Pons (tissue), 1 donor: ENCODE measurements at regions not wholly inside any gene's neighbourhood (a gene's known extent, or its start where the extent isn't known, plus 50 kb on each side); places are given as distances from the start of the nearest gene placed in this dataset.

Source experiments
- DNase-seq: peaks from one replicate; pipeline ENCODE4 v3.0.0-alpha.2; 2016; ENCODE audit warnings: low spot score

- peak; percentile 95 for DNase-seq
Observed at GRCh38 chr11:86193297-86194095, 51.1 kb upstream of the EED start.

DNA sequence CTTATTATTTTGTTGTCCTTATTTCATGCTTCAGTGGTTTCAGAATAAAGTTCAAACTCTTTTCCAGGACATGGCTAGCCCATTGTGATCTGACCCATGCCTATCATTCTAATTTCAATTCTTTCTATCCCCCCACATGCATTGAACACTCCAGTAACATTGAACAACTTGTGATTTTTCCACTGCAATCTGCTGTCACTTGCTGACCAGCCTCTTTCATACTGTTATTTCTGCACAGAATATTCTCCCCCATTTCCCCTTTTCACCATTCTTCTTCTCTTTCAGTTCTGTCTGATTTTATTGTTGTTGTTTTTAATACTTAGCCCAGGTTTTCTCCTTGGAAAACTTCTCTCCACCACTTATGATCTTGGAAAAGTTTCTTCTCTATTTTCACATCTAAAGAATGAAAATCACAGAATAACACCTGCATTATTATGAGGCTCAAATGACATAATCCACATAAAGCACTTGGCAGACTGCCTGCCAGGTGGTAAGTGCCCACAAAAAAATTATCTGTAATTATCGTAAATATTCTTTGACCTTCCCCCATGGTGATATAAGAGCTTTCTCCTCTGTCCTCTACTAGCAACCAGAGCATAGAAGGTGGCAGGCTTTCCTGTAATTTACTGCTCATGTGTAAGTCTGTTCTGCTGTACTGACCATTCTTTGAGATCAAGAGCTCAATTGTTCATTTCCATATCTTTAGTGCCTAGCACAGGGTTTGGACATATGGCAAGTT lies 51.9 kb upstream of the EED start:
- no peak for DNase-seq

DNA sequence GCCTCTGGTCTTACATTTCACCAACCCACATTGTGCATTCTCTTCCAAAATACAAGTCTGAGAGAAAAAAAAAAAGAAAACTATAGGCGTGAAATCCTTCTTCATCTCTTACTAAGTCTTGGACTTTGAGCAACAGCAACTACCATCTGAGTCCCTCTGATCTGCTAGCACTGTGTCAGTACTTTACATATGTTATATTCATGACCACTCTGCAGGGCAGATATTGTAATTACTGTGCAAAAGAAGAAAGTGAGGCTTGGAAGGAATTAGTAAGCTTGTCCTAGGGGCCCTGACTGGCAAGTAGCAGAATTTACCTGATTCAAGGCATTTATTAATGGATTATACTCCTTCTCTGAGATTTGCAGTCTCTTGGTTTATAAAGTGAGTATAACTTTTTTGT lies 52.7 kb upstream of the EED start:
- DNase-seq: no peak

DNA sequence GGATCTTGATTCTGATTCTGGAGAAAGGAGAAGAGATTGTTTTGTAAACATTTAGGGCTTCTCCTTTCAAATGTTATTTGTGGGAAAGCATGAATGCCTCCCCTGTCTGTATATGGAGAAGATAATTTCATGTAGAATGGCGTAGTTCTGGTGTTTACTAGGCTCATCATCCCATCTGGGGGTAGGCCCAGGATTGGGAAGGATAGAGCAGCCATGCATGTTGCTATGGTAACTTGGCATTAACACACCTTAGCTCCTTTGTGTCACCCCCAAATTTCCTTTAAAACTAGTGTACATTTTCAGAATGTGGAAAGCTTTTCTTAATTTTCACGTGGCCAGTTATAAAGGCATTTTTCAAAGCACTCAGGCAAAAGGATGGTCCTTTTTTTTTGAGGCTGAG lies 57.5 kb upstream of the EED start:
- DNase-seq: no peak

DNA sequence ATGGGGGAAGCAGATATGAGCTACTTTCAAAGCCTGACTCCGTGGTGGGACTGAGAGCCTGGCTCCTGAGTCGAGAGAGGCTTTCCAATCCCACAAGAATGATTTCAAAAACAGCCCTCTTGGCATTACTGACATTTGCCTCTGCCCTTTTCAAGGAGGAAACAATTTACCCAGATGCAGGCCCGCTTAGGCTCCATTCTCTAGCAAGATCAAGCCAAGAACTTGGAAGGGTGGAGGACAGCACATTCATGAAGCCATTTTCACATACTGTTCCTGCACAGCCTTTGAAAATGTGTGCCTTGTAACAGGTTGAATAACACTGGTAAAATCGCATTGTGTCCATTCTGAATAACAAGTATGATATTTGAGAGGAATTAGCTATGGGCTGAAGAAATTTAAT lies 58.2 kb upstream of the EED start:
- DNase-seq: no peak

- DNase-seq: no peak
Observed at GRCh38 chr11:86185381-86185750, 59.2 kb upstream of the EED start.

DNA sequence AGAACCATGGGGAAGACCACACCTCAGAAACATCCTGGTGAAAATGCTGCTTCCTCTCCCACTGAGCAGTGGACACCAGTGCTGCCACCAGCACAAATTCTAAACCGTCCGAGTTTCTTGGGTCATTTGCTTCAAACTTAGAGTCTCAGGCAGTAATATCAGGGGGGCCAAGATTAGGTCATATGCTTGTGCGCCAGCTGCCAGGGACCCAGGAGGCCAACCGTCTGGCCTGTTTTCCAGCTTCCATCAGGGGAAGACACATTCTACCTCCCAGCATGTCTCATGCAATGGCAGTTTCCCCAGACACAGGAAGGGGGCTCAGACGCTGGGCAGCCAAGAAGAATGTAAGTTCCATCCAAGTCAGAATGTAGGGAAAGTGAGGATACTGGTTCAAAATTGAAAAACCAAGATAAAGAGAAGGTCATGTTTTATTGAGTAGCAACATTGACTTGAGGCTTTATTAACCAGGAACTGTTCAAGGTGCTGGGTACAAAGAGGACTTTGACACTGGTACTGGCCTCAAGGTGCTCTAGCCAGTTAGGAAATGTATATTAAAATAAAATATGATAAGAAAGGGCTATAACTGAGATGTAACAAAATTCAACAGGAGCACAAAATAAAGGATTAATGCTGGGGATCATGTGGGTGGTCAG lies 59.7 kb upstream of the EED start:
- no peak for DNase-seq

- DNase-seq: no peak
Observed at GRCh38 chr11:86183694-86184093, 60.9 kb upstream of the EED start.

GRCh38 chr11:86182976-86183584 lies 61.5 kb upstream of the EED start:
- DNase-seq: no peak

DNA sequence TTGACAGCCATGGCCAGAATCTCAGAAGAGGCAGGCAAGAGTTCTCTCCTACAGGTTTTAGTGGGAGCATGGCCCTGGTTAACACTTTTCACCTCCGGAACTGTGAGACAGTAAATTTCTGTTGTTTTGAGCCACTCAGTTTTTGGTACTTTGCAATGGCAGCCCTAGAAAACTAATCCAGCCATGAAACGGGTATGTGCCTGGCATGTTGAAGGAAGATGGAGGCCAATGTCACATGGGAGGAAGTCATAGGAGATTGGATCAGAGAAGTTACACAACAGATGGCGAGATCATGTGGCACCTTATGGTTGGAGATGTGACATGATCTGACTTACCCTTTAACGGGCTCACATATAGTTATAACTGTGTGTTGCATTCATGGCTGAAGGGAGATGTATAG lies 63.2 kb upstream of the EED start:
- no peak for DNase-seq

DNA sequence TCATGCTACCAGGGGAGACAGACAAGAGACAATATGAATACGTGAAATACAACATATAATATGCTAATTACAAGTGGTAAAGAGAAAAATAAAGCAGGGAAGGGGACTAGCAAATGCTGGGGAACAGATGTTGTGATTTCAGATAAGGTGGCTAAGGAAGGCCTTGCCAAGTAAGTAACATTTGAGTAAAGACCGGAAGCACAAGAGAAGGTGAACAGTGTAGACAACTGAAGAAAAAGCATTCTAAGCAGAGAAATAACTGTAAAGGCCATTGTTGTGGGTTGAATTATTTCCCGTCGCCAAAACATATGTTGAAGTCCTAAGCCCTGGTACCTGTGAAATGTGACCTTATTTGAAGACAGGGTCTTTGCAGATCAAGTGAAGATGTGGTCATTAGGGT lies 63.7 kb upstream of the EED start:
- no peak for DNase-seq

DNA sequence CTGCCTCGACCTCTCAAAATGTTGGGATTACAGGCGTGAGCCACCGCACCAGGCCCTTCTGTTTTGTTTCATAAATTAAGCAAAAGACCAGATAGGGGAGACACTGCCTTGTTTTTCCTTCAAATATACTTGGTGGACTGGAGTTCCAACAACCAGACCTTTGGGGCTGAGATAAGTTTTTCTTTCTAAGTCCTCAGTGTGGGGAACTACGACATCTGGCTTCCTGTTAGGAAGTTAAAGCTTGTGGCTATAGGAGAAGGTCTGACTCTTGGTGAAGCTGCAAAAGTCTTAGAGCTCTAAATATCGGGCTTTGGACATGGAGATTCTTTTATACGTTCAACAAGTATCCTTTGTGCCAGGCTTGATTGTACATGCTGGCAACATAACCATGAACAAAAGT lies 64.1 kb upstream of the EED start:
- DNase-seq: no peak

- DNase-seq: no peak
Observed at GRCh38 chr11:86179646-86180064, 64.9 kb upstream of the EED start.

GRCh38 chr11:86177302-86177701 lies 67.3 kb upstream of the EED start:
- no peak for DNase-seq

- DNase-seq: no peak
Observed at GRCh38 chr11:86176165-86176884, 68.2 kb upstream of the EED start.

DNA sequence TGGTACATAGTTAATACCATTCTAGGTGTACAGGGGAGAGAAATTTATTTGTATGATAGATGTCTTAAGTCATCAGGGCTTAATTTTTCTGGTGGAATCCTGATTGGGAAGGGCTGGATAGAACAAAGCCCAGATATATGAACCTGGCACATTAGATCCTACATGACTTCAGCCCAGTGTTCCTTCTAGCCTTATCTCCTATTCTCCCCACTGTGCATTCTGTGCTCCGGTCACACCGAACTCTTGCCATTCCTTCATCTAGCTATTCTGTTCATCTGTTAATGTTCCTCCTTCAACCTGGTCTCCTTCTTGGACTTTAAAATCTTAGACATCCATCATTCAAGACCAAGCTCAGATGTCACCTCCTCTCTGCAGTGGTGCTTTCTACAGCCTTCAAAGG lies 68.9 kb upstream of the EED start:
- DNase-seq: no peak

- DNase-seq: no peak
Observed at GRCh38 chr11:86175191-86175590, 69.4 kb upstream of the EED start.

DNA sequence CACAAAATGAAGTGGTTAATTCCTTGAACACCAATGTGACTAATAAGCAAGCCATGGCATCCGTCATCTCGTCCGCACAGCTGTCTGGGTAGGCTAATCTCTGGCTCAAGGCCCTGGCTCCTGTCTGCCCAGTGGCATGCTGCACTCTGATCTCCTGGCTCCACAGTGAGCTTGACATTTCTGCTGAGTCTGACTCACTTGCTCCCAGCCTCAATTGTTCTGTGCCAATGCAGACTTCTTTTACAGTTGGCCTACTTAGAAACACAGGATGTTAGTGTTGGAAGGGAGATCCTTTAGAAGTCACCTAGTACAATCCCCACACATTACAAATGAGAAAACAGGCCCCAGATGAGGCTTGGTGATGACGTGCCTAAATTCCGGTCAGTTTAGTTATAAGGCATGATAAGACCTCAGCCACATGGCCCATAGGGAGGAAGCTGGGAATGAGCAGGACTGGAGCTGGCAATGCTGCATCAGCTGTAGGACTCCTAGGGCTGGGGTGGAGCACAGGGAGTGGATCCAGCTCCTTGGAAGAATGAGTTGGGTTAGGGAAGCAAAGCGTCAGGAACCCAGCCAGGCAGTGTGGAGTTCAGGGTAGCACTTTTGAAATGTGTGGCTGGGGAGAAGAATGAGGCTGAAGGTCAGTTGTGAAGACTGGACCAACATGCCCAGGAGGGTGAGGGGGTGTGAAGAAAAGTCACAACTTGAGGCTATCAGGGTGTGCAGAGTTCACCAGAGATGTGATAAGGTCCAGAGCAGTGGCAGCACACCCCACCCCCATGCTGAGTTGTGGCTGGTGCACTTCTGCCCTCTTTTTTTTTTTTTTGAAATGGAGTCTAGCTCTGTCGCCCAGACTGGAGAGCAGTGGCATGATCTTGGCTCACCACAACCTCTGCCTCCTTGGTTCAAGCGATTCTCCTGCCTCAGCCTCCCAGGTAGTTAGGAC lies 70.2 kb upstream of the EED start:
- DNase-seq: no peak

DNA sequence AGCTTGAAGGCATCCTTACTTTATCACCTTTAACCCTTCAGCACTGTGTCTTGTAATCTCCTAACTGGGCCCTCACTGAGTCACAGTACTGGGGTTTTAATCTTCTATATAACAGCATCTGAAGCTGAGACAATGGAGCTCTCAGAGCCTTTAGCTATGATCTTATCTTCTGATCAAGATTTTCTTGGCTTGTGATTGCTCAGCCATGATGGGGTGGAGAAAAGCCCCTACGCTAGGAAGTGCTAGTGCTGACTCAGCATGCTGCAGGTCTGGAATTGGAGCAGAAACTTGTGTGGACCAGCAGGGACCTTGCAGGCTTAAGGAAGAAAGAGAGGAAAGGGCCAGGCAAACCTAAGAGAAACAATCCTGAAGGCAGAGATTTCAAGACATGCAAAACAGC lies 71.7 kb upstream of the EED start:
- DNase-seq: no peak

GRCh38 chr11:86171627-86172026 lies 72.9 kb upstream of the EED start:
- no peak for DNase-seq
